ENCODE measurements at regions not wholly inside any gene's neighbourhood (a gene's known extent, or its start where the extent isn't known, plus 50 kb on each side); places are given as distances from the start of the nearest gene placed in this dataset.

DNA sequence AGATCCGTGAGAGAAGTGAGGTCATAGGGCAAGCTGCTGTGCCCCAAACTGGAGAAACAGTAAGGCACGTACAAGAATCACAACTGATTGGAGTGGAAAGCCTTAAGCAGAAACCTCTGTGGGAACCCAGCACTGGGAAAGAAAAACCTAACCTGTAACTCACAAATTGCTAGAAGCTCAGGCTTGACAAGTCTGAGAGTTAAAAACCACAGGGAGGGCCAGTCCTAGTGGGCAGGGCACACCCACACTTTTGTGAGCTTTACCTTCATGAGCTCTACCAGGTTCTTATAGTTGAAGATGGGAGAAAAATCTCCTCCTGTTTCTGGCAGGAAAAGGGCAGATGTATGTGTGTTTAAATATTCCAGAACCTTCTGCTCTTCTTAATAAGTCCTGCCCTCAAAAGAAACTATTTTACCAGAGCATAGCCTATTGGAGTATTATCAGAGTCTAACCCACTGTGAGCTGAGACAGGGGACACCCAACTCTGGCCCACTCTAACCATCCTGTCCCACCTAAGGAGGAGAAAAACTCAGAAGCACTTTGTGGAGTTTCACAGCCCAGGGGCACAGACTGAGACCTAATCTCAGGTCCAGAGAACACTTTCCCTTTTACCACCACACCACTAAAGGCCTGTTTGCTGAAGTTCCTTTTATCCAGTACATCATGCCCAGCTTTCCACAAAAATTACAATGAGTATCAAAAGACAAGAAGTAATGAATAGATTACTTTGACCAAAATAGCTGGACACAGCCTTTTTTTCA is 1265.7 kb upstream of the CHAC2 start:
- Histone ChIP-seq H3K36me3 (no peaks in the 10 kb centered on the region), H3K9me3 (no peaks in the 10 kb centered on the region), H3K27me3 (no peaks in the 10 kb centered on the region), H3K27ac (no peak overlapping the region), H3K4me3 (no peak overlapping the region), H3K4me1 (no peaks in the 10 kb centered on the region)
- TF ChIP-seq, protein P1, sequence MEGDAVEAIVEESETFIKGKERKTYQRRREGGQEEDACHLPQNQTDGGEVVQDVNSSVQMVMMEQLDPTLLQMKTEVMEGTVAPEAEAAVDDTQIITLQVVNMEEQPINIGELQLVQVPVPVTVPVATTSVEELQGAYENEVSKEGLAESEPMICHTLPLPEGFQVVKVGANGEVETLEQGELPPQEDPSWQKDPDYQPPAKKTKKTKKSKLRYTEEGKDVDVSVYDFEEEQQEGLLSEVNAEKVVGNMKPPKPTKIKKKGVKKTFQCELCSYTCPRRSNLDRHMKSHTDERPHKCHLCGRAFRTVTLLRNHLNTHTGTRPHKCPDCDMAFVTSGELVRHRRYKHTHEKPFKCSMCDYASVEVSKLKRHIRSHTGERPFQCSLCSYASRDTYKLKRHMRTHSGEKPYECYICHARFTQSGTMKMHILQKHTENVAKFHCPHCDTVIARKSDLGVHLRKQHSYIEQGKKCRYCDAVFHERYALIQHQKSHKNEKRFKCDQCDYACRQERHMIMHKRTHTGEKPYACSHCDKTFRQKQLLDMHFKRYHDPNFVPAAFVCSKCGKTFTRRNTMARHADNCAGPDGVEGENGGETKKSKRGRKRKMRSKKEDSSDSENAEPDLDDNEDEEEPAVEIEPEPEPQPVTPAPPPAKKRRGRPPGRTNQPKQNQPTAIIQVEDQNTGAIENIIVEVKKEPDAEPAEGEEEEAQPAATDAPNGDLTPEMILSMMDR (IDR thresholded peaks at IDR 0.05), result no peak
- DNase-seq (no peak), ATAC-seq (no peak)
- intact Hi-C loops (cut with DNase I), result no loop called here

DNA sequence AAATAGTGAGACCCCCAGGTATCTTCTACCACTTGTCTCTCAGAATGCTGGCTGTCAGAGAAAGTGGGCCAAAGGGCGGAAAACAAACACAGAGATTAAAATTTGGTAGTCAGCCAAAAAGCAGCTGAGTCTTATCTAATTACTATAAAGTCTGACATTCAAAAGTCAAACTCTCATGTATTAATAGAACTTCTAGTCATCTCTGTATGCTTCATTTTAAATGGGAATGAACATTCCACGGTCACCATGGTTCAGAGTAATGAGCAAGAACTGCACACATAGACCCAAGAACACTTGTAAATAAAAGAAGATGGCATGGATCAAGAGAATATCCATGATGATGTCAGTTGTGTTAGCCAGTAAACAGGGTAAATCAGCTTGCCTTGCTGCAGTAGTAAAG is 1267.0 kb upstream of the CHAC2 start:
- DNase-seq (no peak), ATAC-seq (no peak)
- Histone ChIP-seq H3K36me3 (no peaks in the 10 kb centered on the region), H3K4me3 (no peak overlapping the region), H3K27ac (no peak overlapping the region), H3K9me3 (no peaks in the 10 kb centered on the region), H3K27me3 (no peaks in the 10 kb centered on the region), H3K4me1 (no peaks in the 10 kb centered on the region)
- TF ChIP-seq, protein P1 (IDR thresholded peaks at IDR 0.05), result no peak
- intact Hi-C loops (cut with DNase I), result no loop called here

- intact Hi-C loops (cut with DNase I), result loop anchor here in 1 of 2 donors (10.0 kb wide), 1 partner anchor 163 kb away; no protein-coding TSS in a partner anchor
- Histone ChIP-seq H3K4me3 (no peak overlapping the region), H3K9me3 (no peaks in the 10 kb centered on the region), H3K27me3 (no peaks in the 10 kb centered on the region), H3K27ac (no peak overlapping the region), H3K4me1 (no peaks in the 10 kb centered on the region), H3K36me3 (no peaks in the 10 kb centered on the region)
- TF ChIP-seq, protein P1 (IDR thresholded peaks at IDR 0.05), result no peak
- ATAC-seq (no peak), DNase-seq (no peak)
Observed at GRCh38 chr2:52498077-52498750, 1269.4 kb upstream of the CHAC2 start.

DNA sequence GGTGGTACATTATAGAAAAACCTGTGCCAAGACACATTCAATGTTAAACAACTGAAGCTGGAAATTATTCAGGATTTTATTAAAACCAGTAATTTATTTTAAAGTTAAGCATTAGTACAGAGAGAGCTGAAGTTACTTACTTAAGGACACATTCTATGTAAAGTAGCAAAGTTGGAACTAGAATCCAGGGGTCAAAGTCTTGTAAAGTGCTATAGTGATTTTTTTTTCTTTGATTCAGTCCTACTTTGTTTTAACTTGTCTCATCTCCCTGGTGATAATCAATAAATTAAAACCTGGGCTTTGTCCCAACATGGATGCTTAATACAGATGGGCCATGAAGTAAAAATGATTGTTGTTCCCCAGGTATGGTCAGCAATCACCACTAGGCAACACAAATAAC is 1271.8 kb upstream of the CHAC2 start:
- Histone ChIP-seq H3K27me3 (no peaks in the 10 kb centered on the region), H3K27ac (no peak overlapping the region), H3K36me3 (no peaks in the 10 kb centered on the region), H3K4me3 (no peak overlapping the region), H3K9me3 (peaks cover 0 to 7% of the 10 kb centered on the region in 2 donors), H3K4me1 (no peaks in the 10 kb centered on the region)
- DNase-seq, result no peak
- TF ChIP-seq, protein P1 (IDR thresholded peaks at IDR 0.05), result no peak
- intact Hi-C loops (cut with DNase I), result loop anchor here in 1 of 2 donors (10.0 kb wide), 1 partner anchor 161 kb away; no protein-coding TSS in a partner anchor
- no peak for ATAC-seq

- ATAC-seq (no peak), DNase-seq (no peak)
- H3K4me1 ChIP-seq, result no peaks in the 10 kb centered on the region
- H3K27me3 ChIP-seq, result no peaks in the 10 kb centered on the region
- H3K27ac ChIP-seq, result no peak overlapping the region
- H3K4me3 ChIP-seq, result no peak overlapping the region
- no peaks in the 10 kb centered on the region for H3K9me3 ChIP-seq
- TF ChIP-seq, protein P1 (IDR thresholded peaks at IDR 0.05), result no peak
- H3K36me3 ChIP-seq, result no peaks in the 10 kb centered on the region
- intact Hi-C loops (cut with DNase I), result no loop called here
Observed at GRCh38 chr2:52477166-52477565, 1290.4 kb upstream of the CHAC2 start.
